ENCODE measurements at regions not wholly inside any gene's neighbourhood (a gene's known extent, or its start where the extent isn't known, plus 50 kb on each side); places are given as distances from the start of the nearest gene placed in this dataset.

- Histone ChIP-seq H2AFZ (no peak overlapping the region), H3K9ac (no peak overlapping the region), H3K4me2 (ENCODE audit: unreplicated experiment) (no peak overlapping the region), H3K9me3 (ENCODE audit: low read depth) (no peaks in the 10 kb centered on the region), H3K9me2 (ENCODE audit: insufficient read depth) (no peaks in the 10 kb centered on the region), H3K4me3 (no peak overlapping the region), H4K20me1 (ENCODE audit: insufficient read depth) (no peaks in the 10 kb centered on the region), H3K79me2 (ENCODE audit: insufficient read depth) (no peaks in the 10 kb centered on the region), H3K27me3 (replicated peaks; ENCODE audit: insufficient read depth) (no peaks in the 10 kb centered on the region), H3K27ac (no peak overlapping the region), H3K36me3 (ENCODE audit: low read depth) (no peaks in the 10 kb centered on the region), H3K4me1 (ENCODE audit: insufficient read depth) (no peaks in the 10 kb centered on the region), H3F3A (ENCODE audit: insufficient read depth) (no peaks in the 10 kb centered on the region)
- no peak for TF ChIP-seq EZH2phosphoT487 (IDR thresholded peaks at IDR 0.05; ENCODE audit: insufficient read depth, low read depth)
- TF ChIP-seq EZH2 (IDR thresholded peaks at IDR 0.05; ENCODE audit: insufficient read depth, poor library complexity, severe bottlenecking) = no peak
- 30 to 32% methylated on average over 6 of the region's 6 CpGs for whole genome bisulfite sequencing, 2 experiments (ENCODE audit: low coverage in 1 of 2, low lambda C conversion rate in 2 of 2, missing lambda C conversion rate in 2 of 2)
- in situ Hi-C loops (cut with MboI) = no loop called here
- no peak for DNase-seq
Observed at GRCh38 chr12:125567581-125567980, 502.3 kb downstream of the AACS start.

GRCh38 chr12:125568306-125568705 is 503.1 kb downstream of the AACS start:
- in situ Hi-C loops (cut with MboI) = no loop called here
- Histone ChIP-seq H3K4me1 (ENCODE audit: insufficient read depth) (no peaks in the 10 kb centered on the region), H3K9me3 (ENCODE audit: low read depth) (no peaks in the 10 kb centered on the region), H3K27ac (no peak overlapping the region), H3K4me3 (no peak overlapping the region), H4K20me1 (ENCODE audit: insufficient read depth) (no peaks in the 10 kb centered on the region), H3K9me2 (ENCODE audit: insufficient read depth) (no peaks in the 10 kb centered on the region), H3K27me3 (replicated peaks; ENCODE audit: insufficient read depth) (no peaks in the 10 kb centered on the region), H3K36me3 (ENCODE audit: low read depth) (no peaks in the 10 kb centered on the region), H3K4me2 (ENCODE audit: unreplicated experiment) (no peak overlapping the region), H2AFZ (no peak overlapping the region), H3K79me2 (ENCODE audit: insufficient read depth) (no peaks in the 10 kb centered on the region), H3F3A (ENCODE audit: insufficient read depth) (no peaks in the 10 kb centered on the region), H3K9ac (no peak overlapping the region)
- WGBS, 2 experiments (ENCODE audit: low coverage in 1 of 2, low lambda C conversion rate in 2 of 2, missing lambda C conversion rate in 2 of 2) = 42 to 57% methylated on average over 4 of the region's 4 CpGs
- TF ChIP-seq EZH2 (IDR thresholded peaks at IDR 0.05; ENCODE audit: insufficient read depth, poor library complexity, severe bottlenecking) (no peak), EZH2phosphoT487 (IDR thresholded peaks at IDR 0.05; ENCODE audit: insufficient read depth, low read depth) (no peak)
- DNase-seq = no peak

GRCh38 chr12:125573271-125573670 is 508.0 kb downstream of the AACS start:
- Histone ChIP-seq H4K20me1 (ENCODE audit: insufficient read depth) (no peaks in the 10 kb centered on the region), H3K4me1 (ENCODE audit: insufficient read depth) (no peaks in the 10 kb centered on the region), H3K79me2 (ENCODE audit: insufficient read depth) (no peaks in the 10 kb centered on the region), H2AFZ (no peak overlapping the region), H3K36me3 (ENCODE audit: low read depth) (no peaks in the 10 kb centered on the region), H3K27ac (no peak overlapping the region), H3K9ac (no peak overlapping the region), H3K27me3 (replicated peaks; ENCODE audit: insufficient read depth) (no peaks in the 10 kb centered on the region), H3K9me2 (ENCODE audit: insufficient read depth) (no peaks in the 10 kb centered on the region), H3K9me3 (ENCODE audit: low read depth) (no peaks in the 10 kb centered on the region), H3K4me2 (ENCODE audit: unreplicated experiment) (no peak overlapping the region), H3F3A (ENCODE audit: insufficient read depth) (no peaks in the 10 kb centered on the region), H3K4me3 (no peak overlapping the region)
- 5 to 9% methylated on average over 1 of the region's 1 CpG for WGBS, 2 experiments (ENCODE audit: low coverage in 1 of 2, low lambda C conversion rate in 2 of 2, missing lambda C conversion rate in 2 of 2)
- TF ChIP-seq EZH2 (IDR thresholded peaks at IDR 0.05; ENCODE audit: insufficient read depth, poor library complexity, severe bottlenecking) (no peak), EZH2phosphoT487 (IDR thresholded peaks at IDR 0.05; ENCODE audit: insufficient read depth, low read depth) (no peak)
- in situ Hi-C loops (cut with MboI) = no loop called here
- no peak for DNase-seq

GRCh38 chr12:125577334-125577733 is 512.1 kb downstream of the AACS start:
- no peak overlapping the region for H3K27ac ChIP-seq
- H4K20me1 ChIP-seq (ENCODE audit: insufficient read depth) = no peaks in the 10 kb centered on the region
- H3K4me1 ChIP-seq (ENCODE audit: insufficient read depth) = no peaks in the 10 kb centered on the region
- no peak overlapping the region for H2AFZ ChIP-seq
- H3K4me2 ChIP-seq (ENCODE audit: unreplicated experiment) = no peak overlapping the region
- H3K9me2 ChIP-seq (ENCODE audit: insufficient read depth) = no peaks in the 10 kb centered on the region
- no peaks in the 10 kb centered on the region for H3K27me3 ChIP-seq (replicated peaks; ENCODE audit: insufficient read depth)
- no peak overlapping the region for H3K9ac ChIP-seq
- H3F3A ChIP-seq (ENCODE audit: insufficient read depth) = no peaks in the 10 kb centered on the region
- H3K79me2 ChIP-seq (ENCODE audit: insufficient read depth) = no peaks in the 10 kb centered on the region
- TF ChIP-seq EZH2phosphoT487 (IDR thresholded peaks at IDR 0.05; ENCODE audit: insufficient read depth, low read depth) (no peak), EZH2 (IDR thresholded peaks at IDR 0.05; ENCODE audit: insufficient read depth, poor library complexity, severe bottlenecking) (no peak)
- no peaks in the 10 kb centered on the region for H3K36me3 ChIP-seq (ENCODE audit: low read depth)
- H3K9me3 ChIP-seq (ENCODE audit: low read depth) = no peaks in the 10 kb centered on the region
- DNase-seq = no peak
- in situ Hi-C loops (cut with MboI) = no loop called here
- H3K4me3 ChIP-seq = no peak overlapping the region

GRCh38 chr12:125579916-125580315 is 514.7 kb downstream of the AACS start:
- Histone ChIP-seq H3K4me3 (no peak overlapping the region), H3K9me3 (ENCODE audit: low read depth) (no peaks in the 10 kb centered on the region), H4K20me1 (ENCODE audit: insufficient read depth) (no peaks in the 10 kb centered on the region), H3F3A (ENCODE audit: insufficient read depth) (no peaks in the 10 kb centered on the region), H3K9ac (no peak overlapping the region), H3K4me1 (ENCODE audit: insufficient read depth) (no peaks in the 10 kb centered on the region), H3K4me2 (ENCODE audit: unreplicated experiment) (no peak overlapping the region), H3K36me3 (ENCODE audit: low read depth) (no peaks in the 10 kb centered on the region), H3K27me3 (replicated peaks; ENCODE audit: insufficient read depth) (no peaks in the 10 kb centered on the region), H2AFZ (no peak overlapping the region), H3K79me2 (ENCODE audit: insufficient read depth) (no peaks in the 10 kb centered on the region), H3K27ac (no peak overlapping the region), H3K9me2 (ENCODE audit: insufficient read depth) (no peaks in the 10 kb centered on the region)
- TF ChIP-seq EZH2phosphoT487 (IDR thresholded peaks at IDR 0.05; ENCODE audit: insufficient read depth, low read depth) (no peak), EZH2 (IDR thresholded peaks at IDR 0.05; ENCODE audit: insufficient read depth, poor library complexity, severe bottlenecking) (no peak)
- in situ Hi-C loops (cut with MboI) = no loop called here
- DNase-seq = no peak

All from GM23248 (cell line).